ENCODE measurements at regions not wholly inside any gene's neighbourhood (a gene's known extent, or its start where the extent isn't known, plus 50 kb on each side); places are given as distances from the start of the nearest gene placed in this dataset.

GRCh38 chrY:8994001-8994400 is 343.3 kb upstream of the TSPY4 start:
- ATAC-seq (ENCODE audit: poor library complexity): peak; percentile 98
- DNase-seq: peak; percentile 59

DNA sequence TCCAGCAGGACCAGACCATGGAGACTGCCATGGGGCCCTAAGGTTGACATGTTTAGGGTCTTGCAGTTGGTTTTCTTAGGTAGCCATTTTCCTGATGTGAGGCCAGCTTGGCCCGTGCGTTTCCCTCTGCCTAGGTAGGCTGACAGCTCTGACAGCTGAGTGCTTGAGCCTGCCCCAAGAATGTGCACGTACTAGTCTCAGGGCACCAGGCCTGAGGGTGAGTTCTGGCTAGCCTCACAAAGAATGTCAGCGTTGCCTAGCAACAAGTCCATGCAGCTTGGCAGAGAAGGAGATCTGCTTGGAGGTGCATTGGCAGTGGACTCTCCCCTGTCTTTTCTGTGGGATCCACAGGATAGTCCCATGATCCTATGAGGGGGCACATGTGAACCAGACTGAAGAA is 336.0 kb upstream of the TSPY4 start:
- intact Hi-C loops (cut with DNase I): no loop called here
- DNase-seq (peak; percentile 66), ATAC-seq (ENCODE audit: poor library complexity) (peak; percentile 97)

More at GRCh38 chrY:8994001-8994400, 343.3 kb upstream of the TSPY4 start:
- intact Hi-C loops (cut with DNase I): no loop called here

DNA sequence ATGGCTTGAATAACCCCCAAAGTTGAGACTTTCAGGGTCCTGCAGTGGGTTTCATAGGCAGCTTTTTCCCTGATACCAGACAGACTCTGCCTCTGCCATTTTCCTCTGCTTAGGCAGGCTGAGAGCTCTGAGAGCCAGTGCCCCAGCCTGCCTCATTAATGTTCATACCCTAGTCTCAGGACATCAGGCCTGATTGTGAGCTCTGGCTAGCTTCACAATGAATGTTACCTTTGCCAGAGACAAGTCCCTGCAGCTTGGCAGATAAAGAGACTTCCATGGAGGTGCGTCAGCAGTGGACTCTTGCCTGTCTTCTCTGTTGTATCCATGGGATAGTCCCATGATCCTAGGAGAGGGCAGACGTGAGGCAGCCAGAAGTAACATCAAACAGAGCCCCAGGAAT is 333.5 kb upstream of the TSPY4 start:
- no peak for DNase-seq
- intact Hi-C loops (cut with DNase I): no loop called here
- peak; percentile 70 for ATAC-seq (ENCODE audit: poor library complexity)

DNA sequence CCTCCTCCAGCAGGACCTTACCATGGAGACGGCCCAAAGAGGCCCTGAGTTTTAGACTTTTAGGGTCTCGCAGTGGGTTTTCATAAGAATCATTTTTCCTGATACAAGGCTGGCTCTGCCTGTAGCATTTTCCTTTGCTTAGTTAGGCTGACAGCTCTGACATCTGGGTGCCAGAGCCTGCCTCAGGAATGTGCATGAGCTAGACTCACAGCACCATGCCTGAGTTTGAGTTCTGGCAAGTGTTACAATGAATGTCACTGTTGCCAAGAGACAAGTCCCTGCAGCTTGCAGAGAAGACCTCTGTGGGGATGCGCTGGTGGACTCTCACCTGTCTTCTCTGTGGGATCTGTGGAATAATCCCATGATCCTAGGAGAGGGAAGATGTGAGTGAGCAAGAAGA is 328.6 kb upstream of the TSPY4 start:
- peak; percentile 61 for ATAC-seq (ENCODE audit: poor library complexity)
- peak; percentile 37 for DNase-seq
- intact Hi-C loops (cut with DNase I): no loop called here

DNA sequence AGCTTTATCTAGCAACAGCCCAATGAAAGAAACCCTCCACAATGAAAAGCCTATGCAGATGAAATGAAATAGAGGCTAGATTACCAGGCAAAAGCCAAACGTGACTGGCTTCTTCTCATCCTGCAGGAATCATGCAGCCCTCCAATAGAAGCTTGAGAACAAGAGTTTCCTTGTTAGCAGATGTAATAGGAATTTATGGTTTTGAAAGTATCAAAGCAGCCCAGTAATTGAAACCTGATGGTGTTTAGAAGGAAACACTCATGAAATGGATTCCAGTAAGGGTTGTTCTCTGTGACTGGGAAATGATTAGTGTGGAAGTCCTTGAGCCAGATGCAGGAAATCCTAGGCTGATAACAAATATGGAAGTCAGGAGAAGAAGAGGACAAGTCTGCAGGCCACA is 320.3 kb upstream of the TSPY4 start:
- intact Hi-C loops (cut with DNase I): no loop called here
- DNase-seq: no peak
- ATAC-seq (ENCODE audit: poor library complexity): no peak

GRCh38 chrY:9018401-9018800 is 318.9 kb upstream of the TSPY4 start:
- ATAC-seq (ENCODE audit: poor library complexity) (no peak), DNase-seq (no peak)
- intact Hi-C loops (cut with DNase I): no loop called here

GRCh38 chrY:9027729-9028375 is 309.4 kb upstream of the TSPY4 start:
- ATAC-seq (ENCODE audit: poor library complexity): no peak

DNA sequence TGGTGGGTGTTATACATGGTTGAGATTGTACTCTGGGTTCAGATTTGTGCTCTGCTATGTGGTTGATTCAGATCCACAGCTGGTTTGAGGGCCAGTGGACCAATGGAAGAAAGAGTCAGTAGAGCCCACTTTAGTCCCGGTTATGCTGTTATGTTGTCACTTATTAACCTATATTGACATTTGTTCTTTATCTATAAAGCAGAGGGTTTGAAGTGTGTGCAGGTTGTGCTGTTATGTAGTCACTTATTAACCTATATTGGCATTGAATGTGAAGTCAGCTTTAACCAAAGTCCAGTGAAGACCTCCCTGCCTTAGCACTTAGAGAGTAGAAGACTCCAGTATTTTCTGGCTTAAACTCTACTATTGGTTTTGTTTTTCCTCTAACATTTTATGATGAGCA is 307.3 kb upstream of the TSPY4 start:
- intact Hi-C loops (cut with DNase I): no loop called here
- no peak for DNase-seq
- ATAC-seq (ENCODE audit: poor library complexity): no peak

More at GRCh38 chrY:9027729-9028375, 309.4 kb upstream of the TSPY4 start:
- intact Hi-C loops (cut with DNase I): no loop called here
- DNase-seq: no peak

DNA sequence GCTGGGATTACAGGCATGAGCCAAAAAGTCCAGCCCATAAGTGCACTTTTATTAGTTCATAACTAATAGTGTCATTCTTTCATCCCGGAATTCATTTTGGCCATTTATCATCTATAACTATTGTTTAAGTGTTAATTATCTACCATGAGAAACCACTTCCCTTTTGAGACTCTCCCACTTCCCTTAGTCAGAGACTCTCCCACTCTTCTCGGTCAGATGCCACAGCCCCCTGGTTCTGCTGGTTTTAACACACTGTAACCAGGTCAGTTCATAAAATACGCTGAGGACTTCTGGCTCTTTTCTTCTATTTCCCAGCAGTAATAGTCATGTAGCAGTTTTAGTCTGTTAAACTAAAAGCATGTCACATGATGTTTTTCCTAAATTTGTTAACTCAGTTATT is 303.0 kb upstream of the TSPY4 start:
- ATAC-seq (ENCODE audit: poor library complexity): no peak

DNA sequence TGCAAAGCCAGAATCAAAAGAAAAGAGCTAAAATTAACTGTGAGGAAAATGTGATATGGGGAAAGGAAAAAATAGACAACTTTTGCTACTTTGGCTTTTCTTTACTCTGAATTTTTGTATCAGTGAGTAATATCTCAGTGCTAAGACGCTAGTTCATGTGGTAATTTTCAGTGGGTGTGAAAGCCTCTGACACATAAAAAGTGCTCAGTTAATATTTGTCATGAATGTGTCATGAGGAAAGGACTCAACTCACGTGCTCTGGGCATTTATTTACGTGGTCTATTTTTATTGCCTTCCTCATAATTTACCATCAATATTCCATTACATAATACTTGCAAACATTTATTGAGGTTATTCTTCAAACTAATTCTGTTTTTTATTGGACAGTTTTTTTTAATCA is 302.0 kb upstream of the TSPY4 start:
- DNase-seq: no peak
- ATAC-seq (ENCODE audit: poor library complexity): no peak
- intact Hi-C loops (cut with DNase I): no loop called here

More for the DNA sequence above, 303.0 kb upstream of the TSPY4 start:
- DNase-seq: no peak
- intact Hi-C loops (cut with DNase I): no loop called here

DNA sequence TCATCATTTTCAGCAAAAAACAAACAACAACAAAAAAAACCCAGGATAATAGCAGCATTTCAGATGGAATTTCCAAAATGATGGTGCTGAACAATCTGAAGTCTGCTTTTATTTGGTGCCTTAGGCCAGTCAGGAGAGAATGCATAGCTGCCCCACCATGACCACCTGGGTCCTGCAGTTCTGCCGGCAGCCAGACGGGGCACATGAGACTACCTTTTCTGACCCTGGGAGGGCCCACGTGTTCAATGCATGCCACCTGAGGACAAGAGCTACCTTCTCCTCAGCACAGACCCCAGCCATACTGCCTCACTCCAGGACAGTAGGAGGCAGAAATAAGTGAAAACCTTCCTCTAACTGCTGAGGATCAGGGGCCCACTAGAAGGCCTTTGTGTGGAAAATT is 295.8 kb upstream of the TSPY4 start:
- DNase-seq (no peak), ATAC-seq (ENCODE audit: poor library complexity) (no peak)
- intact Hi-C loops (cut with DNase I): no loop called here

Data from Right ventricle myocardium superior (tissue), 1 donor.